ENCODE measurements at regions not wholly inside any gene's neighbourhood (a gene's known extent, or its start where the extent isn't known, plus 50 kb on each side); places are given as distances from the start of the nearest gene placed in this dataset.

- TF ChIP-seq ZBTB7A (CRISPR knock-in tag; IDR thresholded peaks at IDR 0.05): no peak
- no peak for TF ChIP-seq JUN (CRISPR knock-in tag; IDR thresholded peaks at IDR 0.05)
- TF ChIP-seq ZNF660 (CRISPR knock-in tag; IDR thresholded peaks at IDR 0.05; ENCODE audit: borderline replicate concordance, low read depth): no peak
- no peak for TF ChIP-seq ARHGAP35 (CRISPR knock-in tag; IDR thresholded peaks at IDR 0.05; ENCODE audit: borderline replicate concordance)
- no peak for TF ChIP-seq KIAA2018 (CRISPR knock-in tag; IDR thresholded peaks at IDR 0.05; ENCODE audit: borderline replicate concordance)
- TF ChIP-seq ATAD3A (CRISPR knock-in tag; IDR thresholded peaks at IDR 0.05): no peak
- TF ChIP-seq ZSCAN20 (CRISPR knock-in tag; IDR thresholded peaks at IDR 0.05; ENCODE audit: borderline replicate concordance): no peak
- TF ChIP-seq TBP (CRISPR knock-in tag; IDR thresholded peaks at IDR 0.05): no peak
- POLR2A ChIA-PET: no interaction called here
- Histone ChIP-seq H4K20me1 (ENCODE audit: insufficient read depth, low read length) (no peaks in the 10 kb centered on the region), H3K4me2 (ENCODE audit: low read depth, low read length) (no peak overlapping the region), H3K9ac (ENCODE audit: insufficient read depth, low read depth, low read length) (no peak overlapping the region), H3K79me2 (ENCODE audit: insufficient read depth, low read length) (no peaks in the 10 kb centered on the region), H3K27me3 (ENCODE audit: control insufficient read depth in 1 of 2, insufficient read depth in 2 of 2, low read length in 2 of 2) (no peaks in the 10 kb centered on the region), H3K4me1 (ENCODE audit: insufficient read depth, low read length) (no peaks in the 10 kb centered on the region), H3K27ac (ENCODE audit: extremely low read length, insufficient read depth, low read length) (no peak overlapping the region), H3K36me3 (replicated peaks in 1 of 2; ENCODE audit: control insufficient read depth in 1 of 2, insufficient read depth in 2 of 2, low read length in 2 of 2) (no peaks in the 10 kb centered on the region), H3K4me3 (replicated peaks in 1 of 3; ENCODE audit: insufficient read depth in 1 of 3, low read depth in 2 of 3, low read length in 3 of 3) (no peak overlapping the region), H3K9me3 (ENCODE audit: low read length) (peaks cover 59% of the 10 kb centered on the region), H2AFZ (ENCODE audit: low read length) (no peak overlapping the region)
- ATAC-seq (no peak), FAIRE-seq (no peak), DNase-seq (ENCODE audit: low spot score) (no peak)
- in situ Hi-C loops (cut with HindIII; ENCODE audit: extremely low pct_ligation_motif_present, low pct_unique_long_range_greater_than_20kb): no loop called here
- intact Hi-C loops (cut with micrococcal nuclease; ENCODE audit: unreplicated experiment): no loop called here
- no TSS peak for BruUV-seq (replicated peaks)
- WGBS (ENCODE audit: low lambda C conversion rate): 10% methylated on average over 1 of the region's 1 CpG
- CTCF ChIA-PET (ENCODE audit: low intra/inter-chr PET ratio, low total read pairs): no interaction called here
These were observed 530.2 kb downstream of the CCDC85A start for GRCh38 chr2:56713978-56714377.
